GM23338 (cell line): ENCODE measurements at regions not wholly inside any gene's neighbourhood (a gene's known extent, or its start where the extent isn't known, plus 50 kb on each side); places are given as distances from the start of the nearest gene placed in this dataset.

Source experiments
- CREB1 ChIP-seq: fragments of 250-450 bp; sonication (Bioruptor Pico); IDR thresholded peaks from 2 replicates; pipeline ENCODE4 v1.5.0; 2020; ENCODE audit warnings: low read depth, mild to moderate bottlenecking, moderate library complexity
- CTCF ChIP-seq, 2 experiments: fragments of 200-600 bp in 1 of 2; sonication (generic) in 1 of 2; conservative IDR thresholded peaks; 2 replicates each; pipeline versions ENCODE4 v1.5.1 to v1.6.1; 2016 to 2017; ENCODE audit warnings: antibody characterized with exemption in 2 of 2, low read depth in 2 of 2, mild to moderate bottlenecking in 2 of 2, moderate library complexity in 1 of 2
- ETS1 ChIP-seq: IDR thresholded peaks from 2 replicates; pipeline ENCODE4 v1.6.1; 2016; ENCODE audit warnings: antibody characterized with exemption
- EZH2 ChIP-seq: fragments of 200-600 bp; sonication (generic); IDR thresholded peaks from one replicate; pipeline ENCODE4 v1.8.0; 2017; ENCODE audit warnings: antibody characterized with exemption, mild to moderate bottlenecking, low read depth; ENCODE audit not compliant: unreplicated experiment
- EZH2phosphoT487 ChIP-seq: fragments of 200-600 bp; sonication (generic); IDR thresholded peaks from one replicate; pipeline ENCODE4 v1.8.1; 2018; ENCODE audit warnings: antibody characterized with exemption; ENCODE audit not compliant: unreplicated experiment
- JUNB ChIP-seq: IDR thresholded peaks from one replicate; pipeline ENCODE4 v1.6.1; 2016; ENCODE audit warnings: antibody characterized with exemption; ENCODE audit not compliant: unreplicated experiment
- NANOG ChIP-seq: IDR thresholded peaks from 2 replicates; pipeline ENCODE4 v1.6.1; 2016; ENCODE audit warnings: antibody characterized with exemption, borderline replicate concordance
- POLR2AphosphoS5 ChIP-seq: IDR thresholded peaks from 2 replicates; pipeline ENCODE4 v1.6.1; 2016; ENCODE audit warnings: antibody characterized with exemption, low read depth
- REST ChIP-seq: IDR thresholded peaks from one replicate; pipeline ENCODE4 v1.6.1; 2018; ENCODE audit warnings: antibody characterized with exemption; ENCODE audit not compliant: unreplicated experiment
- STAT1 ChIP-seq: IDR thresholded peaks from one replicate; pipeline ENCODE4 v1.6.1; 2016; ENCODE audit warnings: antibody characterized with exemption; ENCODE audit not compliant: unreplicated experiment
- ZNF331 ChIP-seq: fragments of 250-450 bp; sonication (Bioruptor Pico); IDR thresholded peaks from 2 replicates; pipeline ENCODE4 v1.5.0; 2020; ENCODE audit warnings: low read depth, mild to moderate bottlenecking, moderate library complexity

- TF ChIP-seq CTCF (conservative IDR thresholded peaks at IDR 0.05; ENCODE audit: low read depth in 2 of 2) (no peak), EZH2phosphoT487 (no peak), EZH2 (no peak), ZNF331 (CRISPR knock-in tag) (no peak), POLR2AphosphoS5 (no peak), STAT1 (no peak), REST (no peak), CREB1 (CRISPR knock-in tag) (no peak), NANOG (no peak), JUNB (no peak), ETS1 (no peak)
Observed at GRCh38 chr4:65724973-65725372, 54.7 kb upstream of the EPHA5 start.
